Aorta (tissue), 5 donors: ENCODE measurements at regions not wholly inside any gene's neighbourhood (a gene's known extent, or its start where the extent isn't known, plus 50 kb on each side); places are given as distances from the start of the nearest gene placed in this dataset.
"Not testable (repeated sequence)": the region's sequence is repeated elsewhere in the genome, so short reads cannot be mapped to it uniquely, and the experiment has no call there.

Experiments
- ATAC-seq: fragments of 200-7000 bp; cut with Tn5 transposase; one replicate; pipeline ENCODE4 v1.9.1; 2022; ENCODE audit warnings: moderate library complexity; ENCODE audit not compliant: low FRiP score
- DNase-seq, 2 donors: peaks; one replicate each; pipeline ENCODE4 v3.0.0-alpha.2; 2020
- H3K27ac ChIP-seq, 2 donors: one replicate each; pipeline ENCODE4 v1.5.1; 2013; ENCODE audit warnings: low read length in 2 of 2, mild to moderate bottlenecking in 2 of 2, moderate library complexity in 2 of 2, control low read depth in 1 of 2, inconsistent platforms in 1 of 2, low read depth in 1 of 2
- H3K27me3 ChIP-seq, 2 donors: one replicate each; pipeline ENCODE4 v1.6.1; 2013; ENCODE audit warnings: control low read depth in 1 of 2, low read length in 1 of 2, mild to moderate bottlenecking in 1 of 2, moderate library complexity in 1 of 2; ENCODE audit not compliant: insufficient read depth in 2 of 2, control insufficient read depth in 1 of 2
- H3K36me3 ChIP-seq, 2 donors: one replicate each; pipeline ENCODE4 v1.6.1; 2013; ENCODE audit warnings: control low read depth in 1 of 2, low read length in 1 of 2, mild to moderate bottlenecking in 1 of 2; ENCODE audit not compliant: insufficient read depth in 2 of 2, control insufficient read depth in 1 of 2
- H3K4me1 ChIP-seq, 2 donors: one replicate each; pipeline ENCODE4 v1.6.1; 2013; ENCODE audit warnings: low read length in 2 of 2, control low read depth in 1 of 2, mild to moderate bottlenecking in 1 of 2, moderate library complexity in 1 of 2; ENCODE audit not compliant: insufficient read depth in 2 of 2, control insufficient read depth in 1 of 2
- H3K4me3 ChIP-seq, 2 donors: one replicate each; pipeline ENCODE4 v1.5.1; 2013; ENCODE audit warnings: low read length in 2 of 2, control low read depth in 1 of 2, mild to moderate bottlenecking in 1 of 2
- H3K9me3 ChIP-seq: one replicate; pipeline ENCODE4 v1.6.1; 2013; ENCODE audit warnings: mild to moderate bottlenecking, low read length; ENCODE audit not compliant: control insufficient read depth
- WGBS, 2 donors: extraction: QIAGEN DNeasy Blood & Tissue Kit; methylation state at CpG; one replicate each; pipeline ENCODE4 v1.1.7; 2013; 5-methylcytosine and 5-hydroxymethylcytosine counted together
- intact Hi-C, 2 donors: fragments of 100-400 bp; cut with DNase I; formaldehyde crosslinking; loops; one replicate each; pipeline versions ENCODE4 v1.14.2 to v1.15.0; 2022
- donor health status: healthy with polysubstance abuse.
- donor health status: Bipolar disorder and iron deficiency.
- donor health status: DM: no; HTN: no; CAD: no.
- donor health status: DM: no; HTN: no; CAD: no.
- donor health status: DM: yes; HTN: yes; CAD: no.

DNA sequence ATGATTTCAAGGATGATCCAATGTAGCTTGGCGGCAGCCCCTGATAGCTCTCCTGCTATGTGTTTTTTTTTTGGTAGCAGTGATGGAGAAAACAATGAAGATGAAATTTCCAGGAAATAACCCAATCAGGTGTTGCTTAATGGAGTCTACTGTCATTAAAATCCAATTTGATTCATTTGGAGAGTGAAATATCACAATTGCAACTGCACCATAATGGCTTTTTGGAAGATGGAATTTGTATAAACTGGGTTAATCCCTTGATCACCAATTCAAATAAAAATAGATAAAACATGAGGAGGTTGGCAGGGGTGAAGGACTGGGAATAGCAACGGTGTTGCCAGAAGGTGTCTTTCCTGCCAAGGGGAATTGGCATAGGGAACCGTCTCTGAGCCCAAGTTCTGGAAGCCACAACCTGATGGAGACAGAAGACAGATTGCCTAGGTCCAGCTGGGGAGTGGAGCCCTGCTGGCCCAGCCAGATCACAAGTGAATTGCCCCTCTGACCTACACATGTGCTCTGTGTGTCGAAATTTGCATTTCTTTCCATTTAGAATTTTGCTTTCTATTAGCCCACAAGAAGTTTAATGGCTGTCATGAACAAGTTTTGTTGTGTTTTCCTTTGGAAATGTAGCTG, 170.3 kb upstream of the SPRED2 start:
- Histone ChIP-seq H3K27me3 (no peaks in the 10 kb centered on the region), H3K36me3 (no peaks in the 10 kb centered on the region), H3K4me1 (peaks cover 6 to 10% of the 10 kb centered on the region in 2 donors), H3K27ac (no peak overlapping the region), H3K9me3 (no peaks in the 10 kb centered on the region), H3K4me3 (no peak overlapping the region)
- ATAC-seq (no peak), DNase-seq (no peak)
- intact Hi-C loops: no loop called here
- whole genome bisulfite sequencing, 2 donors: 38 to 43% methylated on average over 4 of the region's 4 CpGs

DNA sequence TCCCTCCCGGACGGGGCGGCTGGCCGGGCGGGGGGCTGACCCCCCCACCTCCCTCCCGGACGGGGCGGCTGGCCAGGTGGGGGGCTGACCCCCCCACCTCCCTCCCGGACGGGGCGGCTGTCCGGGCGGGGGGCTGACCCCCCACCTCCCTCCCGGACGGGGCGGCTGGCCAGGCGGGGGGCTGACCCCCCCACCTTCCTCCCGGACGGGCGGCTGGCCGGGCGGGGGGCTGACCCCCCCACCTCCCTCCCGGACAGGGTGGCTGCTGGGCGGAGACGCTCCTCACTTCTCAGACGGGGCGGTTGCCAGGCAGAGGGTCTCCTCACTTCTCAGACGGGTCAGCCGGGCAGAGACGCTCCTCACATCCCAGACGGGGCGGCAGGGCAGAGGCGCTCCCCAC, 168.5 kb upstream of the SPRED2 start:
- H3K27me3 ChIP-seq, intact Hi-C loops, H3K4me3 ChIP-seq, DNase-seq, H3K27ac ChIP-seq, ATAC-seq, H3K36me3 ChIP-seq, H3K9me3 ChIP-seq: not testable (repeated sequence)
- H3K4me1 ChIP-seq: peaks cover 6 to 10% of the 10 kb centered on the region in 2 donors
- 86 to 89% methylated on average over 27 to 33 of the region's 33 CpGs for WGBS, 2 donors

DNA sequence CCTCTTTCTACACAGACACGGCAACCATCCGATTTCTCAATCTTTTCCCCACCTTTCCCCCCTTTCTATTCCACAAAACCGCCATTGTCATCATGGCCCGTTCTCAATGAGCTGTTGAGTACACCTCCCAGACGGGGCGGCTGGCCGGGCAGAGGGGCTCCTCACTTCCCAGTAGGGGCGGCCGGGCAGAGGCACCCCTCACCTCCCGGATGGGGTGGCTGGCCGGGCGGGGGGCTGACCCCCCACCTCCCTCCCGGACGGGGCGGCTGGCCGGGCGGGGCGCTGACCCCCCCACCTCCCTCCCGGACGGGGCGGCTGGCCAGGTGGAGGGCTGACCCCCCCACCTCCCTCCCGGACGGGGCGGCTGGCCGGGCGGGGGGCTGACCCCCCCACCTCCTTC, 168.0 kb upstream of the SPRED2 start:
- H3K36me3 ChIP-seq, DNase-seq, ATAC-seq, H3K27me3 ChIP-seq, H3K4me3 ChIP-seq, H3K9me3 ChIP-seq, intact Hi-C loops, H3K27ac ChIP-seq: not testable (repeated sequence)
- H3K4me1 ChIP-seq: peaks cover 6 to 10% of the 10 kb centered on the region in 2 donors
- 93 to 96% methylated on average over 9 to 20 of the region's 26 CpGs for WGBS, 2 donors

DNA sequence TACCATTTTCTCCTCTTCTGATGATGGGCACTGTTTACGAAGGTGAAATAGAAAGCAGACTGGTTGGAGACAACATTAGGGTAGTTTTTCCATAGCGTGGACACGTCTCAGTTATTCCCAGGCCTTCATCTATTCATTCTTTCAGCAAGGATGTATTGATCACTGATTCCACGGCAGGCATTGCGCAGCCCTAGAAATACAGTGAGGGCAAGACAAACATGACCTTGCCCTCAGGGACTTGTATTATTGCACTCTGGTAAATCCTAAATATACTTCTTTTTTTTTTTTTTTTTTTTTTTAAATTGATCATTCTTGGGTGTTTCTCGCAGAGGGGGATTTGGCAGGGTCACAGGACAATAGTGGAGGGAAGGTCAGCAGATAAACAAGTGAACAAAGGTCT, 167.3 kb upstream of the SPRED2 start:
- H3K4me3 ChIP-seq: no peak overlapping the region
- no peaks in the 10 kb centered on the region for H3K27me3 ChIP-seq
- H3K9me3 ChIP-seq: no peaks in the 10 kb centered on the region
- ATAC-seq (no peak), DNase-seq (no peak)
- peaks cover 4 to 10% of the 10 kb centered on the region in 2 donors for H3K4me1 ChIP-seq
- no peak overlapping the region for H3K27ac ChIP-seq
- intact Hi-C loops: no loop called here
- H3K36me3 ChIP-seq: no peaks in the 10 kb centered on the region
- WGBS, 2 donors: 95 to 97% methylated on average over 5 of the region's 6 CpGs

DNA sequence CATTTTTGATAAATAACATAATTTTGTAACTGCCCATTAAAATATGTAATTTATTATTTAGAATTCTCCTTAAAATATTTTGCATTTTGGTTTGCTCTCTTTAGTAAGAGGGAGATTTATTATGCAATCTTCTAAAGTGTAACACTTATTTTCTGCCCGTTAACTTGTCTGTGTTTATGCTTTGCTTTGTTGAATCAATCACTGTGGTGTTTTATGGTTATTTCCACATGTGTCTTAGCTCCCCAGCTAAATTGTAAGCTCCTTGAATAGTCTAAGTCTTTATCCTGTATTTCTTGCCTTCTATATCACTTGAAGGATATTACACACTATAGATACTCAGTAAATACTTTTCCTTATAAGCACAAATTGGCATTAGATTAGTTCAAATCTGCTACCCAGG, 166.6 kb upstream of the SPRED2 start:
- DNase-seq (no peak), ATAC-seq (no peak)
- 91 to 93% methylated on average over 1 of the region's 1 CpG for WGBS, 2 donors
- Histone ChIP-seq H3K36me3 (no peaks in the 10 kb centered on the region), H3K27me3 (no peaks in the 10 kb centered on the region), H3K27ac (no peak overlapping the region), H3K4me3 (no peak overlapping the region), H3K9me3 (no peaks in the 10 kb centered on the region), H3K4me1 (peaks cover under 1 to 8% of the 10 kb centered on the region in 2 donors)
- intact Hi-C loops: no loop called here

DNA sequence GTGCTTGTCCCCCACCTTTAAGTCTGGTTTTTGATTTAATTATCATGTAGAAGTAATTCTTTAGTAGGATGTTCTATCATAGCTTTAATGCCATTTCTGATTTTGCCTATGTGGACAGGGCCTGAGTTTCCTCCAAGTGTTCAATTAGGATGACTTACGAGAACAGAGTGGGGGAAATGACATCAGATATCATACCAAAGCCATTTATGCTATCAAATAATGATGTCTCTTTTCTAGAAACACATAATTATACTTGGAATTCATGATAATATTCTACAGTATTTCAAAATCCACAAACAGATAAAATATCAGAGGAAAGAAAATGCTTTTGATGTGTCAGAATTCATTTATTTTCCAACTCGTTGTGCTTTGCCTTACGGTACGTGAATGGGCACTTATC, 165.9 kb upstream of the SPRED2 start:
- H3K4me3 ChIP-seq: no peak overlapping the region
- ATAC-seq (no peak), DNase-seq (no peak)
- H3K9me3 ChIP-seq: no peaks in the 10 kb centered on the region
- H3K27me3 ChIP-seq: no peaks in the 10 kb centered on the region
- 81 to 86% methylated on average over 4 of the region's 4 CpGs for WGBS, 2 donors
- H3K27ac ChIP-seq: no peak overlapping the region
- H3K36me3 ChIP-seq: no peaks in the 10 kb centered on the region
- intact Hi-C loops: no loop called here
- peaks cover 0 to 3% of the 10 kb centered on the region in 2 donors for H3K4me1 ChIP-seq

DNA sequence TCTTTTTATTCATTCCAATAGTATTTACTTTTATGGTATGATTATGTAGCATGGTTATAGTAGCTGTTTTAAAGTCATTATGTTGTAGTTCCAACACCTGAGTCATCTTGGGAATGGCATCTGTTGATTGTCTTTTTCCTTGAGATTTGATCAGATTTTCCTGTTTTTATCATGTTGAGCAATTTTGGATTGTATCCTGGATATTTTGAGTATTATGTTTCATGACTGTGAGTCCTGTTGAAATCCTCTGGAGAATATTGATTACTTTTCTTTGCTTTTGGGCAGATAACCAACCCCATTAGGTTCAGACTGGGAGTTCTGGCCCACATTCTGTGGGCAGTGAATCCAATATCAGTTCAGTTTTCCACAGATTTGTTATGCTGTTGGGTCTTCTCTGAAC, 163.2 kb upstream of the SPRED2 start:
- intact Hi-C loops: no loop called here
- H3K9me3 ChIP-seq: no peaks in the 10 kb centered on the region
- no peaks in the 10 kb centered on the region for H3K27me3 ChIP-seq
- ATAC-seq: no peak
- no peaks in the 10 kb centered on the region for H3K4me1 ChIP-seq
- H3K4me3 ChIP-seq: no peak overlapping the region
- no peak for DNase-seq
- no peak overlapping the region for H3K27ac ChIP-seq
- no peaks in the 10 kb centered on the region for H3K36me3 ChIP-seq

DNA sequence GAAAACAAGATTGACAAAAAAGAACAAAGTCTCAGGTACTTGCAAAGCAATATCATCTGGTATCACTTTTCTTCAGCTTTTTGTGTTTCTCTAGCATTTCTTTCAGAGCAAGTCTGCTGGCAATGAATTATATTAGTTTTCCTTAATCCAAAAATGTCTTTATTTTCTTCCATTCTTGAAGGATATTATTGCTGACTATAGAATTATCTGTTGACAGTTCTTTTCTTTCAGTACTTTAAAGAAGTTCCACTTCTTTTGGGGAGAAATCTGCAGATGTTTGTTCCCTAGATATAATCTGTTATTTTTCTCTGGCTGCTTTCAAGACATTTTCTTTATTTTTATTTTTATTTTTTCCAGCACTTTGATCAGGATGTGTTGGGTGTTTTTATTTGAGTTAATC, 161.8 kb upstream of the SPRED2 start:
- no peak overlapping the region for H3K27ac ChIP-seq
- H3K36me3 ChIP-seq: no peaks in the 10 kb centered on the region
- intact Hi-C loops: no loop called here
- no peaks in the 10 kb centered on the region for H3K9me3 ChIP-seq
- no peak for DNase-seq
- H3K4me3 ChIP-seq: no peak overlapping the region
- no peaks in the 10 kb centered on the region for H3K4me1 ChIP-seq
- H3K27me3 ChIP-seq: no peaks in the 10 kb centered on the region
- ATAC-seq: no peak

DNA sequence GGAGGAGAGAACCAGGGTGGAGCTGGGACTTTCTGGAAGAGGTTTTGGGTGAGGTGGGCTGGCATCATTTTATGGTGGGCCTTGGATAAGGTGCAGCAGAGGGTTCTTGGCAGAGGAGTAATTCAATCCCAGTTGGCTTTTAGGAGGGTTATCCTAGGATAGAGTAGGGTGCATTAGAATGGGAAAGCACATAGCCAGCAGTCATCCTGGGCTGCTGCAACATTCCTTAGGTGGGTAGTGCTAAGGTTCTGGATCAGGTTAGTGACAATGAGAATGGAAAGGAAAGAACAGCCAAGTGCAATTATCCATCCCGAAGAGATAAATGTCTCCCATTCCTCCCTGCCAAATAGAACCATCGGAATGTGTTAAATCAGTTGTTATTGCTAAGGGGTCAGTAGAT, 157.3 kb upstream of the SPRED2 start:
- H3K9me3 ChIP-seq: no peaks in the 10 kb centered on the region

More for the DNA sequence above, 157.3 kb upstream of the SPRED2 start:
- ATAC-seq (no peak), DNase-seq (no peak)
- Histone ChIP-seq H3K36me3 (no peaks in the 10 kb centered on the region), H3K4me1 (no peaks in the 10 kb centered on the region), H3K27me3 (no peaks in the 10 kb centered on the region), H3K4me3 (no peak overlapping the region), H3K27ac (no peak overlapping the region)
- intact Hi-C loops: no loop called here
- WGBS, 2 donors: 90 to 97% methylated on average over 2 of the region's 2 CpGs
